OCI-LY3 (cell line): ENCODE measurements at regions not wholly inside any gene's neighbourhood (a gene's known extent, or its start where the extent isn't known, plus 50 kb on each side); places are given as distances from the start of the nearest gene placed in this dataset.

ENCODE experiments used
- H2AFZ ChIP-seq: fragments of 200-600, 300-600 bp; shearing (Covaris generic); 2 replicates; pipeline ENCODE4 v1.6.0; 2014; ENCODE audit warnings: antibody characterized with exemption, low read depth, low read length
- H3K27ac ChIP-seq: fragments of 200-600, 300-600 bp; sonication (generic); 2 replicates; pipeline ENCODE4 v1.5.1; 2014; ENCODE audit warnings: mild to moderate bottlenecking, low read length, moderate library complexity, mixed read lengths
- H3K27me3 ChIP-seq: fragments of 200-600, 300-600 bp; sonication (generic); 2 replicates; pipeline ENCODE4 v1.6.1; 2014; ENCODE audit warnings: low read depth, low read length, mixed read lengths
- H3K36me3 ChIP-seq: fragments of 200-600, 300-600 bp; sonication (generic); replicated peaks from 2 replicates; pipeline ENCODE3; 2014; ENCODE audit warnings: low read depth, low read length, mixed read lengths
- H3K4me1 ChIP-seq: fragments of 300-600, 200-600 bp; sonication (generic); 2 replicates; pipeline ENCODE4 v1.6.1; 2014; ENCODE audit warnings: low read length, mixed read lengths
- H3K4me2 ChIP-seq: fragments of 200-600, 300-600 bp; sonication (generic); 2 replicates; pipeline ENCODE4 v1.6.1; 2014; ENCODE audit warnings: low read length, mixed read lengths
- H3K4me3 ChIP-seq: fragments of 300-600, 200-600 bp; sonication (generic); 2 replicates; pipeline ENCODE4 v1.5.1; 2014; ENCODE audit warnings: antibody characterized with exemption, mild to moderate bottlenecking, low read length, moderate library complexity
- H3K79me2 ChIP-seq: fragments of 300-600, 200-600 bp; shearing (Covaris generic); 2 replicates; pipeline ENCODE4 v1.6.1; 2014; ENCODE audit warnings: mild to moderate bottlenecking, low read length, mixed read lengths
- H3K9ac ChIP-seq: fragments of 300-600, 200-600 bp; shearing (Covaris generic); 2 replicates; pipeline ENCODE4 v1.6.0; 2014; ENCODE audit warnings: mild to moderate bottlenecking, low read length, moderate library complexity
- H3K9me3 ChIP-seq: fragments of 200-600, 300-600 bp; shearing (Covaris generic); 2 replicates; pipeline ENCODE4 v1.6.1; 2014; ENCODE audit warnings: low read length, mixed read lengths; ENCODE audit not compliant: insufficient read depth
- H4K20me1 ChIP-seq: fragments of 200-600, 300-600 bp; sonication (generic); 2 replicates; pipeline ENCODE4 v1.6.1; 2016; ENCODE audit warnings: low read length, mixed read lengths; ENCODE audit not compliant: insufficient read depth
- EZH2phosphoT487 ChIP-seq: fragments of 200-600 bp; shearing (Covaris generic); IDR thresholded peaks from 2 replicates; pipeline ENCODE4 v1.6.1; 2018; ENCODE audit warnings: antibody characterized with exemption, mixed run types, low read depth
- TF ChIP-seq, protein P1 (sequence below): fragments of 200-600, 300-600 bp; sonication (generic); IDR thresholded peaks from 2 replicates; pipeline ENCODE4 v1.5.1; 2014; ENCODE audit warnings: antibody characterized with exemption, low read length, low read depth

GRCh38 chr12:67514502-67514901 lies 134.0 kb upstream of the DYRK2 start:
- Histone ChIP-seq H3K4me2 (no peak overlapping the region), H3K27me3 (no peaks in the 10 kb centered on the region; the same call in 1 of the 2 replicates), H3K36me3 (no peaks in the 10 kb centered on the region), H3K9me3 (no peaks in the 10 kb centered on the region), H3K4me3 (no peak overlapping the region), H3K9ac (no peak overlapping the region), H4K20me1 (no peaks in the 10 kb centered on the region), H2AFZ (no peak overlapping the region), H3K27ac (no peak overlapping the region), H3K79me2 (no peaks in the 10 kb centered on the region), H3K4me1 (no peaks in the 10 kb centered on the region)
- TF ChIP-seq, protein P1, sequence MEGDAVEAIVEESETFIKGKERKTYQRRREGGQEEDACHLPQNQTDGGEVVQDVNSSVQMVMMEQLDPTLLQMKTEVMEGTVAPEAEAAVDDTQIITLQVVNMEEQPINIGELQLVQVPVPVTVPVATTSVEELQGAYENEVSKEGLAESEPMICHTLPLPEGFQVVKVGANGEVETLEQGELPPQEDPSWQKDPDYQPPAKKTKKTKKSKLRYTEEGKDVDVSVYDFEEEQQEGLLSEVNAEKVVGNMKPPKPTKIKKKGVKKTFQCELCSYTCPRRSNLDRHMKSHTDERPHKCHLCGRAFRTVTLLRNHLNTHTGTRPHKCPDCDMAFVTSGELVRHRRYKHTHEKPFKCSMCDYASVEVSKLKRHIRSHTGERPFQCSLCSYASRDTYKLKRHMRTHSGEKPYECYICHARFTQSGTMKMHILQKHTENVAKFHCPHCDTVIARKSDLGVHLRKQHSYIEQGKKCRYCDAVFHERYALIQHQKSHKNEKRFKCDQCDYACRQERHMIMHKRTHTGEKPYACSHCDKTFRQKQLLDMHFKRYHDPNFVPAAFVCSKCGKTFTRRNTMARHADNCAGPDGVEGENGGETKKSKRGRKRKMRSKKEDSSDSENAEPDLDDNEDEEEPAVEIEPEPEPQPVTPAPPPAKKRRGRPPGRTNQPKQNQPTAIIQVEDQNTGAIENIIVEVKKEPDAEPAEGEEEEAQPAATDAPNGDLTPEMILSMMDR = no peak
- no peak for TF ChIP-seq EZH2phosphoT487

DNA sequence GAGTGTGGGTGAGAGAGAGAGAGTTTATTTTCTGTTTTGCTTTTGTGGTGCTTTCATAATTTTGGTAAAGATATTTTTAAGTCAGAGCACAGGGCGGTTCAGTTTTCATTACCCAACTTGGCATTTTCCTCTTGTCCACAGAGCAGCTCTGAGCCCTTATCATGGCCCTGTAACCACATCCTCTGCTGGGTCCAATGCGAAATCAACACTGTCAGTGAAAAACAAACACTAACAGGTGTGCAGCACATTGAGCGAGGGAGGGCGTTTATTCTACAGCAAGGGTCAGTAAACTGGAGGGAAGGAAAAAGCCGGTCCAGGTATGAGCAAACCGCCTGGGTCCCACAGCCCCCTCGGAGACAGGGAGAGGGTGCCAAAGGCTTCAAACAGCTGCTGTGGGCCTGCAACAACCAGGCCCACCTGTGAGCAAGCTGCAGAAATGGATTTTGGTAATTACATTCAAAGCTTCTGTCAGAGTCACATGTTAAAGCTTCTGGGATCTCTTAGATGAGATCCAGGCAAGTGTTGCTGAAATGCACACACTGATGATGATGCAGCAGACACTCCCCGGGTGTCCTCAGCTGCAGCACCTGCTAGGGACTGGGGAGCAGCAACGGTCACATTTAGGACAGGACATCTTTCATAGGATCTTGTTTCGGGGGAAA lies 132.7 kb upstream of the DYRK2 start:
- no peak overlapping the region for H3K9ac ChIP-seq
- no peaks in the 10 kb centered on the region for H3K36me3 ChIP-seq
- H4K20me1 ChIP-seq = no peaks in the 10 kb centered on the region
- no peaks in the 10 kb centered on the region for H3K9me3 ChIP-seq
- no peak overlapping the region for H3K4me2 ChIP-seq
- no peaks in the 10 kb centered on the region; the same call in 1 of the 2 replicates for H3K27me3 ChIP-seq
- H2AFZ ChIP-seq = no peak overlapping the region
- no peaks in the 10 kb centered on the region for H3K79me2 ChIP-seq
- H3K4me1 ChIP-seq = no peaks in the 10 kb centered on the region
- H3K4me3 ChIP-seq = no peak overlapping the region
- TF ChIP-seq, protein P1 = no peak
- no peak for TF ChIP-seq EZH2phosphoT487
- no peak overlapping the region for H3K27ac ChIP-seq

GRCh38 chr12:67517181-67517887 lies 131.2 kb upstream of the DYRK2 start:
- H3K9ac ChIP-seq = no peak overlapping the region
- no peaks in the 10 kb centered on the region for H3K36me3 ChIP-seq
- H4K20me1 ChIP-seq = no peaks in the 10 kb centered on the region
- no peak overlapping the region for H2AFZ ChIP-seq
- H3K4me1 ChIP-seq = no peaks in the 10 kb centered on the region
- TF ChIP-seq, protein P1 = no peak
- TF ChIP-seq EZH2phosphoT487 = no peak
- no peaks in the 10 kb centered on the region for H3K79me2 ChIP-seq
- no peak overlapping the region for H3K4me3 ChIP-seq
- H3K27ac ChIP-seq = no peak overlapping the region
- H3K4me2 ChIP-seq = no peak overlapping the region
- H3K9me3 ChIP-seq = no peaks in the 10 kb centered on the region
- H3K27me3 ChIP-seq = no peaks in the 10 kb centered on the region

- H3K9ac ChIP-seq = no peak overlapping the region
- no peak overlapping the region for H3K4me3 ChIP-seq
- no peaks in the 10 kb centered on the region for H4K20me1 ChIP-seq
- H3K4me2 ChIP-seq = no peak overlapping the region
- H3K27ac ChIP-seq = no peak overlapping the region
- no peaks in the 10 kb centered on the region for H3K36me3 ChIP-seq
- TF ChIP-seq, protein P1 = no peak
- no peak for TF ChIP-seq EZH2phosphoT487
- H3K79me2 ChIP-seq = no peaks in the 10 kb centered on the region
- H3K27me3 ChIP-seq = no peaks in the 10 kb centered on the region
- no peaks in the 10 kb centered on the region for H3K9me3 ChIP-seq
- H2AFZ ChIP-seq = no peak overlapping the region
- H3K4me1 ChIP-seq = no peaks in the 10 kb centered on the region
These were observed 128.8 kb upstream of the DYRK2 start for GRCh38 chr12:67519484-67520433.
